Caco-2 (cell line): ENCODE measurements at regions not wholly inside any gene's neighbourhood (a gene's known extent, or its start where the extent isn't known, plus 50 kb on each side); places are given as distances from the start of the nearest gene placed in this dataset.
A peak's percentile ranks its signal among the peaks of the same experiment; 100 is the strongest.
"Not testable (repeated sequence)": the region's sequence is repeated elsewhere in the genome, so short reads cannot be mapped to it uniquely, and the experiment has no call there.

Source experiments
- BruUV-seq: library from RNA; stranded (reverse); fragments of 400-500 nt; replicated peaks from 2 replicates; lab custom pipeline; 2021; lab: Mats Ljungman, UMichigan
- CTCF ChIA-PET: fragments of 300-600 bp; sonication (Branson Sonifier 250); formaldehyde crosslinking; loops from one replicate; lab custom pipeline; 2022; ENCODE audit warnings: antibody characterized with exemption; lab: Charles Lee
- POLR2A ChIA-PET: fragments of 300-600 bp; sonication (Branson Sonifier 250); formaldehyde crosslinking; loops from one replicate; lab custom pipeline; 2022; ENCODE audit warnings: antibody characterized with exemption; lab: Charles Lee
- DNase-seq, 2 experiments: peaks; one replicate each; pipeline versions ENCODE4 v3.0.0 to v3.0.0-alpha.2; 2020 to 2022
- H3K27me3 ChIP-seq: replicated peaks from 2 replicates; pipeline ENCODE4 v1.6.0; 2011; ENCODE audit warnings: low read length; ENCODE audit not compliant: control insufficient read depth, insufficient read depth
- H3K36me3 ChIP-seq: 2 replicates; pipeline ENCODE4 v1.5.1; 2011; ENCODE audit warnings: low read length; ENCODE audit not compliant: control insufficient read depth, insufficient read depth
- H3K4me1 ChIP-seq: fragments of 250-450 bp; sonication (Bioruptor Pico); 2 replicates; pipeline ENCODE4 v1.5.1; 2020; ENCODE audit warnings: mild to moderate bottlenecking
- H3K4me3 ChIP-seq: 2 replicates; pipeline ENCODE4 v1.5.1; 2011; ENCODE audit warnings: low read depth, mild to moderate bottlenecking, control low read depth, low read length
- H3K9me3 ChIP-seq: fragments of 250-450 bp; sonication (Bioruptor Pico); 2 replicates; pipeline ENCODE4 v1.5.1; 2020; ENCODE audit warnings: mild to moderate bottlenecking, moderate library complexity
- H3K27ac Mint-ChIP-seq: one replicate; pipeline ENCODE4 v1.8.0; 2022; ENCODE audit warnings: mixed read lengths; ENCODE audit not compliant: unreplicated experiment
- H3K27me3 Mint-ChIP-seq: one replicate; pipeline ENCODE4 v1.8.0; 2022; ENCODE audit warnings: mixed read lengths; ENCODE audit not compliant: insufficient read depth, unreplicated experiment
- H3K36me3 Mint-ChIP-seq: one replicate; pipeline ENCODE4 v1.8.0; 2022; ENCODE audit warnings: mild to moderate bottlenecking, mixed read lengths; ENCODE audit not compliant: insufficient read depth, unreplicated experiment
- H3K4me1 Mint-ChIP-seq: one replicate; pipeline ENCODE4 v1.8.0; 2022; ENCODE audit warnings: low read depth, mixed read lengths; ENCODE audit not compliant: unreplicated experiment
- H3K4me3 Mint-ChIP-seq: one replicate; pipeline ENCODE4 v1.8.0; 2022; ENCODE audit warnings: mild to moderate bottlenecking, moderate library complexity, mixed read lengths; ENCODE audit not compliant: unreplicated experiment
- H3K9me3 Mint-ChIP-seq: one replicate; pipeline ENCODE4 v1.8.0; 2022; ENCODE audit warnings: mixed read lengths; ENCODE audit not compliant: unreplicated experiment
- intact Hi-C: fragments of 100-400 bp; cut with micrococcal nuclease; formaldehyde crosslinking; loops from one replicate; pipeline ENCODE4 v1.10.0; 2022; ENCODE audit not compliant: unreplicated experiment
- TF ChIP-seq, protein P1 (sequence below), 2 experiments: fragments of 200-600 bp in 1 of 2; IDR thresholded peaks; 1 replicate in 1 of 2; 2 replicates in 1 of 2; pipeline versions ENCODE4 v1.5.1 to v1.8.0; 2011 to 2022; ENCODE audit warnings: antibody characterized with exemption in 1 of 2, control low read depth in 1 of 2, inconsistent platforms in 1 of 2, low read depth in 1 of 2, low read length in 1 of 2, mild to moderate bottlenecking in 1 of 2, moderate library complexity in 1 of 2; ENCODE audit not compliant: insufficient read depth in 1 of 2, severe bottlenecking in 1 of 2, unreplicated experiment in 1 of 2

DNA sequence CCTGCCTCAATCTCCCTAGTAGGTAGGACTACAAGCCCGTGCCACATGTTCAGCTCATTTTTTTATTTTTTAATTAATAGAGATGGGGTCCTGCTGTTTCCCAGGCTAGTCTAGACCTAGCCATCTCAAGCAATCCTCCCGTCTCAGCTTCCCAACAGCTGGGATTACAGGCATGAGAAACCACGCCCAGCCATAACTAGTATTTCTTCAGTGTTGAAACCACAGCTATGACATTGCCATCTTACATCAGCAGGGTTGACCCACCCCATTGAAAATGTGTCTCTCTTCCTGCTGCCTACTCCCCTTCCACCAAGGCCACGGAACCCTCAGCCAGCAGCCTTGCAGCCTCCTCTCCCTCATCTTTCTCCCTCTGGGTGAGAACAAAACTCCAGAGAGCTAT, 62.1 kb upstream of the ZNF746 start:
- H3K36me3 ChIP-seq = no peaks in the 10 kb centered on the region; the same call in none of the 2 replicates
- TF ChIP-seq, protein P1, sequence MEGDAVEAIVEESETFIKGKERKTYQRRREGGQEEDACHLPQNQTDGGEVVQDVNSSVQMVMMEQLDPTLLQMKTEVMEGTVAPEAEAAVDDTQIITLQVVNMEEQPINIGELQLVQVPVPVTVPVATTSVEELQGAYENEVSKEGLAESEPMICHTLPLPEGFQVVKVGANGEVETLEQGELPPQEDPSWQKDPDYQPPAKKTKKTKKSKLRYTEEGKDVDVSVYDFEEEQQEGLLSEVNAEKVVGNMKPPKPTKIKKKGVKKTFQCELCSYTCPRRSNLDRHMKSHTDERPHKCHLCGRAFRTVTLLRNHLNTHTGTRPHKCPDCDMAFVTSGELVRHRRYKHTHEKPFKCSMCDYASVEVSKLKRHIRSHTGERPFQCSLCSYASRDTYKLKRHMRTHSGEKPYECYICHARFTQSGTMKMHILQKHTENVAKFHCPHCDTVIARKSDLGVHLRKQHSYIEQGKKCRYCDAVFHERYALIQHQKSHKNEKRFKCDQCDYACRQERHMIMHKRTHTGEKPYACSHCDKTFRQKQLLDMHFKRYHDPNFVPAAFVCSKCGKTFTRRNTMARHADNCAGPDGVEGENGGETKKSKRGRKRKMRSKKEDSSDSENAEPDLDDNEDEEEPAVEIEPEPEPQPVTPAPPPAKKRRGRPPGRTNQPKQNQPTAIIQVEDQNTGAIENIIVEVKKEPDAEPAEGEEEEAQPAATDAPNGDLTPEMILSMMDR (IDR thresholded peaks at IDR 0.05; ENCODE audit: insufficient read depth in 1 of 2, low read depth in 1 of 2, low read length in 1 of 2, severe bottlenecking in 1 of 2, unreplicated experiment in 1 of 2) = no peak
- ChIA-PET POLR2A (no interaction called here), CTCF (no interaction called here)
- intact Hi-C loops = no loop called here
- Mint-ChIP-seq H3K9me3 (no peaks in the 10 kb centered on the region), H3K36me3 (peaks cover 33% of the 10 kb centered on the region), H3K27me3 (no peaks in the 10 kb centered on the region), H3K4me1 (no peaks in the 10 kb centered on the region), H3K27ac (no peak overlapping the region), H3K4me3 (no peak overlapping the region)
- no TSS peak for BruUV-seq
- no peak for DNase-seq
- H3K4me1 ChIP-seq = no peaks in the 10 kb centered on the region
- H3K4me3 ChIP-seq = no peak overlapping the region
- H3K9me3 ChIP-seq = no peaks in the 10 kb centered on the region
- no peaks in the 10 kb centered on the region for H3K27me3 ChIP-seq

DNA sequence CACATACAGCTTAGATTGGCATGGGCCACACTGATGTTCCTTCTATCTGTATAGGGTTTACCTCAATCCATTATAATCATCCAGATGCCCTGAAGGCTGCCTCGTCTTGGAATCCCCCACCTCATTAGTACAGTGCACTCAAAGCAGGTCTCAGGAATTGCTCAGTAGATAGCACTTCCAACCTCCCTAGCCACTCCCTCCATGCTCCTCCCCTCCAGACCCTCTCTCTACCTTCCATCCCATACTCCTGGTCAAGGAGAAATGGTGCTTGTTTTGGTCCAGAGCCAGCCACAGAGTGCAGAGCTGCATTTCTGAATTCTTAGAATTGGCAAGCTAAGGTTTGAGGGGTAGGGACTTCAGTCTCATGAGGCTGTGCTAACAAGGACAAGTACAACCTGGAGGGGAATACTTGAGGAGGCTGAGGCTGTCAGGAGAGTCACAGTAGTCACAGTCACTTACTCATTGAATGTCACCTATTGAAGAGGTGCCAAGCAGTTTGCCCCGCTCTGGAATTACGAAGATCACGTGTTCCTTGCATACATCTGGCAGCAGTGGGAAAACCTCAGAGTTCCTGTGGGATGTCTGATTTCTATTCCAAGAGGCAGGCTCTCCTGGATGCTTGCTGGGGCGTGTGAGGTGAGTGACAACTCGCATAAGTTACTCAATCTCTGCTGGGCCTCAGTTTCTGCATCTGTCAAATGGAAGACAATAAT, 60.7 kb upstream of the ZNF746 start:
- TF ChIP-seq, protein P1 (IDR thresholded peaks at IDR 0.05; ENCODE audit: insufficient read depth in 1 of 2, low read depth in 1 of 2, low read length in 1 of 2, severe bottlenecking in 1 of 2, unreplicated experiment in 1 of 2) = no peak
- no peaks in the 10 kb centered on the region; the same call in none of the 2 replicates for H3K36me3 ChIP-seq
- ChIA-PET POLR2A (no interaction called here), CTCF (no interaction called here)
- no peaks in the 10 kb centered on the region for H3K4me1 ChIP-seq
- no TSS peak for BruUV-seq
- intact Hi-C loops = no loop called here
- H3K27me3 Mint-ChIP-seq = no peaks in the 10 kb centered on the region
- DNase-seq = no peak
- peaks cover 43% of the 10 kb centered on the region for H3K36me3 Mint-ChIP-seq
- no peak overlapping the region for H3K4me3 ChIP-seq
- no peak overlapping the region for H3K4me3 Mint-ChIP-seq
- no peaks in the 10 kb centered on the region for H3K27me3 ChIP-seq
- no peaks in the 10 kb centered on the region for H3K9me3 ChIP-seq
- no peaks in the 10 kb centered on the region for H3K4me1 Mint-ChIP-seq
- H3K9me3 Mint-ChIP-seq = no peaks in the 10 kb centered on the region
- H3K27ac Mint-ChIP-seq = no peak overlapping the region

DNA sequence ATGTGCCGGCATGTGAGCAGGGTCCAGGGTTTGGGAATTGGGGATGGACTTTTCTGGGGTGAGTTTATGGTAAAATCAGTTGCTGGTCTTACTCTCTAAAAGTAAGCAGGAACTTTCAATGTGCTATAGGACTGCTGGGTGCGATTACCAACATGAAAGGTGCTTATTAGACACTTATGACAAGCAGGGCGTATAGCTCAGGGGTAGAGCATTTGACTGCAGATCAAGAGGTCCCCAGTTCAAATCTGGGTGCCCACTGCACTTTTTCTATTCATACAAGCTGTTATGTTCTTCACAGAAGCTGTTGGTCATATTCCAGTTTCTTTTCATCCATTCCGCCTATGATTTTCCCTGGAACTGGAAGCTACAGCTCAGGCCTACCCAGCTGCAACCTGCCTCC, 58.9 kb upstream of the ZNF746 start:
- peaks cover 59% of the 10 kb centered on the region for H3K36me3 Mint-ChIP-seq
- BruUV-seq = TSS peak; percentile 29

DNA sequence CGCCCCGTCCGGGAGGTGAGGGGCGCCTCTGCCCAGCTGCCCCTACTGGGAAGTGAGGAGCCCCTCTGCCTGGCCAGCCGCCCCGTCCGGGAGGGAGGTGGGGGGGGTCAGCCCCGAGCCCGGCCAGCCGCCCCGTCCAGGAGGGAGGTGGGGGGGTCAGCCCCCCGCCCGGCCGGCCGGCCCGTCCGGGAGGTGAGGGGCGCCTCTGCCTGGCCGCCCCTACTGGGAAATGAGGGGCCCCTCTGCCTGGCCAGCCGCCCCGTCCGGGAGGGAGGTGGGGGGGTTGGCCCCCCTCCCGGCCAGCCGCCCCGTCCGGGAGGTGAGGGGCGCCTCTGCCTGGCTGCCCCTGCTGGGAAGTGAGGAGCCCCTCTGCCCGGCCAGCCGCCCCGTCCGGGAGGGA, 57.2 kb upstream of the ZNF746 start:
- H3K27me3 Mint-ChIP-seq, H3K9me3 Mint-ChIP-seq, BruUV-seq, intact Hi-C loops, H3K27me3 ChIP-seq, CTCF ChIA-PET, H3K36me3 ChIP-seq, H3K4me3 Mint-ChIP-seq, H3K4me3 ChIP-seq, H3K27ac Mint-ChIP-seq, H3K4me1 ChIP-seq, POLR2A ChIA-PET, DNase-seq, H3K9me3 ChIP-seq, H3K4me1 Mint-ChIP-seq: not testable (repeated sequence)
- peaks cover 67% of the 10 kb centered on the region for H3K36me3 Mint-ChIP-seq

More for the DNA sequence above, 58.9 kb upstream of the ZNF746 start:
- H3K4me1 ChIP-seq, H3K36me3 ChIP-seq, POLR2A ChIA-PET, H3K4me1 Mint-ChIP-seq, intact Hi-C loops, H3K4me3 ChIP-seq, H3K27me3 Mint-ChIP-seq, DNase-seq, H3K27me3 ChIP-seq, H3K4me3 Mint-ChIP-seq, H3K9me3 ChIP-seq, H3K27ac Mint-ChIP-seq, CTCF ChIA-PET, H3K9me3 Mint-ChIP-seq: not testable (repeated sequence)

DNA sequence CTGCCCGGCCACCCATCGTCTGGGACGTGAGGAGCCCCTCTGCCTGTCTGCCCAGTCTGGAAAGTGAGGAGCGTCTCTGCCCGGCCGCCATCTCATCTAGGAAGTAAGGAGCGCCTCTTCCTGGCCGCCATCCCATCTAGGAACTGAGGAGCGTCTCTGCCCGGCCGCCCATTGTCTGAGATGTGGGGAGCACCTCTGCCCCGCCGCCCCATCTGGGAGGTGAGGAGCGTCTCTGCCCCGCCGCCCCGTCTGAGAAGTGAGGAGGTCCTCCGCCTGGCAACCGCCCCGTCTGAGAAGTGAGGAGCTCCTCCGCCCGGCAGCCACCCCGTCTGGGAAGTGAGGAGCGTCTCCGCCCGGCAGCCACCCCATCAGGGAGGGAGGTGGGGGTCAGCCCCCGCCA, 56.4 kb upstream of the ZNF746 start:
- intact Hi-C loops = not testable (repeated sequence)

More for the DNA sequence above, 56.4 kb upstream of the ZNF746 start:
- H3K4me1 ChIP-seq, H3K27me3 ChIP-seq, H3K9me3 ChIP-seq, H3K4me3 ChIP-seq, BruUV-seq, H3K27me3 Mint-ChIP-seq, H3K4me1 Mint-ChIP-seq, H3K9me3 Mint-ChIP-seq, H3K4me3 Mint-ChIP-seq, CTCF ChIA-PET, POLR2A ChIA-PET, H3K36me3 ChIP-seq, H3K27ac Mint-ChIP-seq, DNase-seq: not testable (repeated sequence)
- H3K36me3 Mint-ChIP-seq = peaks cover 69% of the 10 kb centered on the region
